ENCODE measurements at regions not wholly inside any gene's neighbourhood (a gene's known extent, or its start where the extent isn't known, plus 50 kb on each side); places are given as distances from the start of the nearest gene placed in this dataset.

DNA sequence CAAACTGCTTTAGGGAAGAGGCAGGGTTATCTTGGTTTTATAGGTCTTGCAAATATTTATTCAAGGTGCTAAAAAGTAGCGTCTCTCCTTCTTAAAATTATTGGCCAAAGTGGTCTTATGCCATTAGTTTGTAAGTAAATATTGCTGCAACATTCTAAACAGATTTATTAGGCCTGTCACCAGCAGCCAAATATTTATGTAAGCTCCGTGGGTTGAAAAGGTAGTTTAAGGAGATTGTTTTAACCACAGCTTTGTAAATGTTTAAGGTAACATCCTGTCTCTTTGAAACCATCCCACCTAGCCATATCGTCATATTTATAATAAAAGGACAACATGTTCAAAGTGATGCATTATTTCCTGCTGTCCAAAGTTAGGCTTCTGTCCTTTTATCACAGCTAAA, 210.1 kb upstream of the LNX1 start:
- no peak for DNase-seq
- intact Hi-C loops (cut with DNase I), result no loop called here
- H3K9me3 ChIP-seq, result no peaks in the 10 kb centered on the region

DNA sequence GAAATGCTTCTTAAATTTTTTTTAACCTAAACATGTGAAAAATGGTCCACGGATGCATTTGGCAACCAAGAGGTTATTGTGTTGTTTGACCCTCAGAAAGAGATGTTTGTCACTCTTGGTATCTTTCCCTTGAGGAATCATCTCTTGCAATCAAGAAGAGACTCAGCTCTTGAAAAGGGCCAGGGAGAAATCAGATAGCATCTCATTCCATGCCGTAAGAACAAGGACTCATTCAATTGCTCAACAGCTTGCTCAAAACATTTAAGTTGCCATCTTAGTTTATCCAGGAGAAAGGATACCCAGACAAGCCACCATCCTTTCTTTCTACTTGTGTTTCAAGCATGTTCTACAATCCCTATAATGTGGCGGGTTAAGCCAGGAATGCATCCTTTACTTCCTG, 209.5 kb upstream of the LNX1 start:
- Histone ChIP-seq H3K36me3 (no peaks in the 10 kb centered on the region), H3K4me3 (replicated peaks in 1 of 3) (no peak overlapping the region), H3K4me1 (peaks cover 0 to 5% of the 10 kb centered on the region in 2 donors), H3K27me3 (no peaks in the 10 kb centered on the region), H3K27ac (no peak overlapping the region), H3K9me3 (no peaks in the 10 kb centered on the region)
- WGBS, 2 donors, result 83 to 91% methylated on average over 3 of the region's 3 CpGs
- TF ChIP-seq, protein P1, sequence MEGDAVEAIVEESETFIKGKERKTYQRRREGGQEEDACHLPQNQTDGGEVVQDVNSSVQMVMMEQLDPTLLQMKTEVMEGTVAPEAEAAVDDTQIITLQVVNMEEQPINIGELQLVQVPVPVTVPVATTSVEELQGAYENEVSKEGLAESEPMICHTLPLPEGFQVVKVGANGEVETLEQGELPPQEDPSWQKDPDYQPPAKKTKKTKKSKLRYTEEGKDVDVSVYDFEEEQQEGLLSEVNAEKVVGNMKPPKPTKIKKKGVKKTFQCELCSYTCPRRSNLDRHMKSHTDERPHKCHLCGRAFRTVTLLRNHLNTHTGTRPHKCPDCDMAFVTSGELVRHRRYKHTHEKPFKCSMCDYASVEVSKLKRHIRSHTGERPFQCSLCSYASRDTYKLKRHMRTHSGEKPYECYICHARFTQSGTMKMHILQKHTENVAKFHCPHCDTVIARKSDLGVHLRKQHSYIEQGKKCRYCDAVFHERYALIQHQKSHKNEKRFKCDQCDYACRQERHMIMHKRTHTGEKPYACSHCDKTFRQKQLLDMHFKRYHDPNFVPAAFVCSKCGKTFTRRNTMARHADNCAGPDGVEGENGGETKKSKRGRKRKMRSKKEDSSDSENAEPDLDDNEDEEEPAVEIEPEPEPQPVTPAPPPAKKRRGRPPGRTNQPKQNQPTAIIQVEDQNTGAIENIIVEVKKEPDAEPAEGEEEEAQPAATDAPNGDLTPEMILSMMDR (IDR thresholded peaks at IDR 0.05), result no peak
- TF ChIP-seq POLR2A (IDR thresholded peaks at IDR 0.05), result no peak
- intact Hi-C loops (cut with DNase I), result no loop called here
- no peak for DNase-seq

More for the DNA sequence above, 210.1 kb upstream of the LNX1 start:
- H3K4me3 ChIP-seq (replicated peaks in 1 of 3), result no peak overlapping the region
- H3K27ac ChIP-seq, result no peak overlapping the region
- 67 to 74% methylated on average over 3 of the region's 3 CpGs for WGBS, 2 donors
- H3K4me1 ChIP-seq, result peaks cover 0 to 5% of the 10 kb centered on the region in 2 donors
- no peaks in the 10 kb centered on the region for H3K36me3 ChIP-seq
- no peaks in the 10 kb centered on the region for H3K27me3 ChIP-seq
- TF ChIP-seq, protein P1 (IDR thresholded peaks at IDR 0.05), result no peak
- TF ChIP-seq POLR2A (IDR thresholded peaks at IDR 0.05), result no peak

DNA sequence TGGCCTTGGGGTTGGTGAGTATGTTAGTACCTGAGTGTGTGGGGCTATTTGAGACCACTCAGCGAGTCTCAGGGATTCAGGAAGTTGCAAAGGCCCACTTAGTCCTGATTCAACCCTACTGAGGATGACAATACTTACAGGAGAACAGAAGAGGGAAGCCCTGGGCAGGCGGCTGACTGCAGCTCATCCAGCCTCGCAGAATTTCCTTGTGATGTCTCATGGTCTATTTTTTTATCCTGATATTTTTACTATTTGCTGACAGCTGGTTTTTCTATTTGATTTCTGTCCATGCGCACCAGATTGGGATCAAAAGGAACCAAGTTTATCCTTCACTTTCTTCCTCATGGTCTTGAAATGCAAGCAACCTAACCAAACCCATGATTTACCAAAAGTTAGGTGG, 201.8 kb upstream of the LNX1 start:
- TF ChIP-seq POLR2A (IDR thresholded peaks at IDR 0.05), result no peak
- DNase-seq, result no peak
- 95% methylated on average over 4 of the region's 4 CpGs for WGBS, 2 donors

DNA sequence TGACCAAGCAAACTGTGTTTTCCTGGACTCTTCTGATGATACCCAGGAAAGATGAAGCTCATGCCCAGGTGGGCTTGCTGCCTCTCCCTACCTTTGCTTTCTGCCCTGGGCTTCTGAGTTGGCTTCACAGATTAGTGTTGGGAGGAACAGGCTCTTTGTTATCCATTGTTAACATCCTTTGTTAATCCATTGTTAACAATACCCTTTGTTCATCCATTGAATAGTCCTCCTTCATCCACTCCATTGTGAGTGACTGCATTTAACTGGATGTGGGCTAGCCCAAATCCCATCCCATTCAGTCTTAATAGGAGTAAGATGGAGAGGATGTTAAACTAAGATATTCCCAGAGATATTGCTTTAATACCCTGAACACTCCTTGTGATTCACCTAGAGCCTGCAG, 199.0 kb upstream of the LNX1 start:
- no peaks in the 10 kb centered on the region for H3K36me3 ChIP-seq
- H3K27ac ChIP-seq, result no peak overlapping the region
- TF ChIP-seq, protein P1 (IDR thresholded peaks at IDR 0.05), result no peak
- no peak for TF ChIP-seq POLR2A (IDR thresholded peaks at IDR 0.05)
- H3K27me3 ChIP-seq, result no peaks in the 10 kb centered on the region
- intact Hi-C loops (cut with DNase I), result no loop called here
- no peaks in the 10 kb centered on the region for H3K4me1 ChIP-seq
- DNase-seq, result no peak
- no peak overlapping the region for H3K4me3 ChIP-seq (replicated peaks in 1 of 3)
- H3K9me3 ChIP-seq, result no peaks in the 10 kb centered on the region

More for the DNA sequence above, 201.8 kb upstream of the LNX1 start:
- no peaks in the 10 kb centered on the region for H3K27me3 ChIP-seq
- no peaks in the 10 kb centered on the region for H3K4me1 ChIP-seq
- H3K27ac ChIP-seq, result no peak overlapping the region
- no peaks in the 10 kb centered on the region for H3K9me3 ChIP-seq
- H3K4me3 ChIP-seq (replicated peaks in 1 of 3), result no peak overlapping the region
- intact Hi-C loops (cut with DNase I), result no loop called here
- no peaks in the 10 kb centered on the region for H3K36me3 ChIP-seq

- TF ChIP-seq, protein P1 (IDR thresholded peaks at IDR 0.05), result no peak
- TF ChIP-seq POLR2A (IDR thresholded peaks at IDR 0.05), result no peak
- intact Hi-C loops (cut with DNase I), result no loop called here
- H3K27ac ChIP-seq, result no peak overlapping the region
- H3K4me1 ChIP-seq, result no peaks in the 10 kb centered on the region
- no peaks in the 10 kb centered on the region for H3K27me3 ChIP-seq
- no peaks in the 10 kb centered on the region for H3K36me3 ChIP-seq
- DNase-seq, result no peak
- H3K4me3 ChIP-seq (replicated peaks in 1 of 3), result no peak overlapping the region
- H3K9me3 ChIP-seq, result no peaks in the 10 kb centered on the region
- 80 to 87% methylated on average over 3 of the region's 3 CpGs for WGBS, 2 donors
These were observed 197.3 kb upstream of the LNX1 start for GRCh38 chr4:53788621-53789020.

DNA sequence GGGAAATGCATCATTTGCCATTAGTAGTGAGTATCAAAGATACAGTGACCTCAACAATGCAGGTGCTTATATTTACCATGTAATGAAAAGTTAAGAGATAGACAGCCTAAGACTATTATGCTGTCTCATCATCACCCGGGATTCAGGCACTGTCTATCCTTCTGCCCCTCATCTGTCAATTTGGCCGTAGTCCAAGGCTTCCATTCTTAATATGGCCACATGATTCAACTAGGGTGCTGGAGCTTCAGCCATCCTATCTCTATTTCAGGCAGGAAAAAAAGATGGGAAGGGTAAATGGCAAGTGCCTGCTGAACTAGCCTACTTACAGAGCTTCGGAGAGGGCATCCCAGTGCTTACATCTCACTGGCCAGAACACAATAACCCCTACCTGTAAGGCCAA, 196.7 kb upstream of the LNX1 start:
- H3K27ac ChIP-seq, result no peak overlapping the region
- intact Hi-C loops (cut with DNase I), result no loop called here
- DNase-seq, result no peak
- H3K36me3 ChIP-seq, result no peaks in the 10 kb centered on the region
- no peak overlapping the region for H3K4me3 ChIP-seq (replicated peaks in 1 of 3)
- H3K27me3 ChIP-seq, result no peaks in the 10 kb centered on the region
- no peaks in the 10 kb centered on the region for H3K9me3 ChIP-seq
- no peaks in the 10 kb centered on the region for H3K4me1 ChIP-seq
- TF ChIP-seq, protein P1 (IDR thresholded peaks at IDR 0.05), result no peak
- no peak for TF ChIP-seq POLR2A (IDR thresholded peaks at IDR 0.05)
- WGBS, 2 donors, result 89 to 92% methylated on average over 3 of the region's 3 CpGs
